SK-N-SH (cell line): ENCODE measurements at regions not wholly inside any gene's neighbourhood (a gene's known extent, or its start where the extent isn't known, plus 50 kb on each side); places are given as distances from the start of the nearest gene placed in this dataset.

Experiments used
- CTCF ChIA-PET: fragments of 300-600, 350-600 bp; formaldehyde crosslinking; extraction: SDS; loops from one replicate; lab custom pipeline; 2021; lab: Yijun Ruan, JAX
- POLR2A ChIA-PET: fragments of 350-600 bp; sonication (Branson Sonifier 250); formaldehyde crosslinking; extraction: SDS; loops from one replicate; lab custom pipeline; 2020; ENCODE audit warnings: antibody characterized with exemption, inconsistent platforms; lab: Yijun Ruan, JAX
- DNase-seq: peaks from one replicate; pipeline ENCODE4 v3.0.0; 2012
- H2AFZ ChIP-seq: fragments of 200-600 bp; sonication (generic); 2 replicates; pipeline ENCODE4 v1.8.1; 2016; ENCODE audit warnings: antibody characterized with exemption, mild to moderate bottlenecking, low read depth
- H3F3A ChIP-seq: fragments of 200-600 bp; sonication (generic); replicated peaks from 2 replicates; pipeline ENCODE3; 2016; ENCODE audit warnings: antibody characterized with exemption, mild to moderate bottlenecking; ENCODE audit not compliant: insufficient read depth
- H3K27ac ChIP-seq, 2 experiments: fragments of 200-500 bp in 1 of 2; fragments of 200-600 bp in 1 of 2; sonication (Bioruptor generic) in 1 of 2; sonication (generic), shearing (Covaris generic) in 1 of 2; 2 replicates each; pipeline versions ENCODE4 v1.5.1 to v1.6.1; 2014 to 2016; ENCODE audit warnings: low read depth in 2 of 2, inconsistent platforms in 1 of 2, low read length in 1 of 2, mild to moderate bottlenecking in 1 of 2, mixed read lengths in 1 of 2
- H3K27me3 ChIP-seq: fragments of 200-600 bp; sonication (generic), shearing (Covaris generic); 2 replicates; pipeline ENCODE4 v1.6.1; 2016; ENCODE audit warnings: mixed run types; ENCODE audit not compliant: insufficient read depth
- H3K36me3 ChIP-seq, 2 experiments: fragments of 200-500 bp in 1 of 2; fragments of 200-600 bp in 1 of 2; sonication (Bioruptor generic) in 1 of 2; sonication (generic) in 1 of 2; replicated peaks in 1 of 2; 2 replicates each; pipeline versions ENCODE3 to v1.5.1; 2014 to 2016; ENCODE audit warnings: low read length in 1 of 2, mild to moderate bottlenecking in 1 of 2; ENCODE audit not compliant: insufficient read depth in 2 of 2, control insufficient read depth in 1 of 2
- H3K4me1 ChIP-seq, 2 experiments: fragments of 200-500 bp in 1 of 2; fragments of 200-600 bp in 1 of 2; sonication (Bioruptor generic) in 1 of 2; sonication (generic), shearing (Covaris generic) in 1 of 2; 2 replicates each; pipeline versions ENCODE4 v1.5.1 to v1.6.1; 2014 to 2016; ENCODE audit warnings: low read depth in 1 of 2, low read length in 1 of 2, mixed run types in 1 of 2; ENCODE audit not compliant: insufficient read depth in 2 of 2, control insufficient read depth in 1 of 2
- H3K4me2 ChIP-seq: fragments of 200-600 bp; sonication (generic), shearing (Covaris generic); 2 replicates; pipeline ENCODE4 v1.6.1; 2017; ENCODE audit warnings: mixed run types
- H3K4me3 ChIP-seq, 2 experiments: fragments of 200-500 bp in 1 of 2; fragments of 200-600 bp in 1 of 2; sonication (Bioruptor generic) in 1 of 2; sonication (generic), shearing (Covaris generic) in 1 of 2; 2 replicates each; pipeline versions ENCODE4 v1.5.1 to v1.8.1; 2014 to 2016; ENCODE audit warnings: low read depth in 2 of 2, inconsistent platforms in 1 of 2, low read length in 1 of 2, mild to moderate bottlenecking in 1 of 2, mixed read lengths in 1 of 2, moderate library complexity in 1 of 2
- H3K79me2 ChIP-seq: fragments of 200-600 bp; sonication (generic); 2 replicates; pipeline ENCODE4 v1.8.1; 2017; ENCODE audit warnings: mild to moderate bottlenecking; ENCODE audit not compliant: insufficient read depth
- H3K9ac ChIP-seq: fragments of 200-600 bp; sonication (generic); 2 replicates; pipeline ENCODE4 v1.6.1; 2017; ENCODE audit warnings: mixed run types
- H3K9me2 ChIP-seq: fragments of 200-600 bp; sonication (generic); 2 replicates; pipeline ENCODE4 v1.6.1; 2017; ENCODE audit warnings: mixed run types
- H3K9me3 ChIP-seq: fragments of 200-600 bp; sonication (generic); 2 replicates; pipeline ENCODE4 v1.6.1; 2017; ENCODE audit warnings: mixed run types, mild to moderate bottlenecking, moderate library complexity
- H4K20me1 ChIP-seq: fragments of 200-600 bp; sonication (generic); 2 replicates; pipeline ENCODE4 v1.6.1; 2017; ENCODE audit warnings: mild to moderate bottlenecking, mixed run types; ENCODE audit not compliant: insufficient read depth
- CHD2 ChIP-seq: fragments of 150-350 bp; IDR thresholded peaks from 2 replicates; pipeline ENCODE4 v1.6.1; 2018; ENCODE audit warnings: low read length; ENCODE audit not compliant: partially characterized antibody
- EZH2phosphoT487 ChIP-seq: fragments of 200-600 bp; sonication (generic); IDR thresholded peaks from 2 replicates; pipeline ENCODE4 v1.6.1; 2017; ENCODE audit warnings: low read depth, mixed run types, mild to moderate bottlenecking, antibody characterized with exemption, moderate library complexity, borderline replicate concordance
- FOXM1 ChIP-seq: IDR thresholded peaks from 2 replicates; pipeline ENCODE4 v1.4.0; 2012; ENCODE audit warnings: low read depth, mild to moderate bottlenecking
- GATA2 ChIP-seq: sonication (generic); formaldehyde crosslinking; IDR thresholded peaks from 2 replicates; pipeline ENCODE4 v1.5.0; 2020; ENCODE audit warnings: mild to moderate bottlenecking, missing genetic modification reagents
- RAD21 ChIP-seq: IDR thresholded peaks from 2 replicates; pipeline ENCODE4 v1.6.1; 2012; ENCODE audit warnings: mild to moderate bottlenecking, low read length
- RXRA ChIP-seq: IDR thresholded peaks from 2 replicates; pipeline ENCODE4 v1.4.0; 2012; ENCODE audit warnings: low read depth, mild to moderate bottlenecking, borderline replicate concordance
- SMC3 ChIP-seq: IDR thresholded peaks from 2 replicates; pipeline ENCODE4 v1.6.1; 2012; ENCODE audit warnings: low read depth, low read length, improper control_type of control experiment
- TAF1 ChIP-seq: IDR thresholded peaks from 2 replicates; pipeline ENCODE4 v1.6.1; 2012; ENCODE audit warnings: low read depth, mild to moderate bottlenecking, low read length, moderate library complexity, borderline replicate concordance
- TCF12 ChIP-seq: IDR thresholded peaks from 2 replicates; pipeline ENCODE4 v1.4.0; 2012
- USF2 ChIP-seq: fragments of 150-350 bp; IDR thresholded peaks from 2 replicates; pipeline ENCODE4 v1.6.1; 2017; ENCODE audit warnings: antibody characterized with exemption, low read length, low read depth, borderline replicate concordance
- WGBS: methylation state at CpG from one replicate; pipeline ENCODE4 v1.1.6; 2017; ENCODE audit warnings: low lambda C conversion rate; 5-methylcytosine and 5-hydroxymethylcytosine counted together
- TF ChIP-seq, protein P1 (sequence below): fragments of 200-600 bp; sonication (generic); IDR thresholded peaks from 2 replicates; pipeline ENCODE4 v1.6.1; 2017; ENCODE audit warnings: antibody characterized with exemption, mild to moderate bottlenecking, moderate library complexity

DNA sequence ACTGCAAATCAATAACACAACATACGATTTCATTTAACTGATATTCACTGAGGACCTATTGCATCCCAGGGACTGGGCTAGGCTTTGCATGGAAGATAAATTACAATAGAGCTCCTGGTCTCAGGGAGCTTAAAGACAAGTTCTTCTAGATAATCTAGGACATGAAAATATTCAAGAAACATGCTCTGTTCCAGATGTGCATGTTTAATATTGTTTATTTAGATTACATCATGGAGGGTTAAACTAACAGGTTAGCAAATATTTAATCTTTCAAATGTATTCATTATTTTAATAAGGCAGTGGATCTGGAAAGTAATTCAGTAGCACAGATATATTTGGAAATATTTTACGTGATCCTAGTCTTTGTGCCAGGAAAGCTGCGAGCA lies 2430.3 kb downstream of the PCDH7 start:
- DNase-seq: no peak
- H4K20me1 ChIP-seq: no peaks in the 10 kb centered on the region
- no peak overlapping the region for H3K4me2 ChIP-seq
- no peaks in the 10 kb centered on the region for H3K27me3 ChIP-seq
- H3K27ac ChIP-seq: no peak overlapping the region
- no peaks in the 10 kb centered on the region for H3K9me3 ChIP-seq
- H3K4me3 ChIP-seq: no peak overlapping the region
- no peaks in the 10 kb centered on the region for H3K36me3 ChIP-seq
- H3K9ac ChIP-seq: no peak overlapping the region
- POLR2A ChIA-PET: no interaction called here
- no peaks in the 10 kb centered on the region for H3K9me2 ChIP-seq
- CTCF ChIA-PET: no interaction called here
- no peaks in the 10 kb centered on the region for H3F3A ChIP-seq
- TF ChIP-seq SMC3 (no peak), GATA2 (CRISPR knock-in tag) (no peak), TAF1 (no peak), CHD2 (no peak), TCF12 (no peak), FOXM1 (no peak), RXRA (no peak), USF2 (no peak)
- TF ChIP-seq, protein P1, sequence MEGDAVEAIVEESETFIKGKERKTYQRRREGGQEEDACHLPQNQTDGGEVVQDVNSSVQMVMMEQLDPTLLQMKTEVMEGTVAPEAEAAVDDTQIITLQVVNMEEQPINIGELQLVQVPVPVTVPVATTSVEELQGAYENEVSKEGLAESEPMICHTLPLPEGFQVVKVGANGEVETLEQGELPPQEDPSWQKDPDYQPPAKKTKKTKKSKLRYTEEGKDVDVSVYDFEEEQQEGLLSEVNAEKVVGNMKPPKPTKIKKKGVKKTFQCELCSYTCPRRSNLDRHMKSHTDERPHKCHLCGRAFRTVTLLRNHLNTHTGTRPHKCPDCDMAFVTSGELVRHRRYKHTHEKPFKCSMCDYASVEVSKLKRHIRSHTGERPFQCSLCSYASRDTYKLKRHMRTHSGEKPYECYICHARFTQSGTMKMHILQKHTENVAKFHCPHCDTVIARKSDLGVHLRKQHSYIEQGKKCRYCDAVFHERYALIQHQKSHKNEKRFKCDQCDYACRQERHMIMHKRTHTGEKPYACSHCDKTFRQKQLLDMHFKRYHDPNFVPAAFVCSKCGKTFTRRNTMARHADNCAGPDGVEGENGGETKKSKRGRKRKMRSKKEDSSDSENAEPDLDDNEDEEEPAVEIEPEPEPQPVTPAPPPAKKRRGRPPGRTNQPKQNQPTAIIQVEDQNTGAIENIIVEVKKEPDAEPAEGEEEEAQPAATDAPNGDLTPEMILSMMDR: no peak
- TF ChIP-seq, all 33 proteins: peak for 0
- WGBS: 1% methylated on average over 3 of the region's 3 CpGs
- H2AFZ ChIP-seq: no peak overlapping the region
- no peaks in the 10 kb centered on the region for H3K79me2 ChIP-seq
- no peaks in the 10 kb centered on the region for H3K4me1 ChIP-seq

DNA sequence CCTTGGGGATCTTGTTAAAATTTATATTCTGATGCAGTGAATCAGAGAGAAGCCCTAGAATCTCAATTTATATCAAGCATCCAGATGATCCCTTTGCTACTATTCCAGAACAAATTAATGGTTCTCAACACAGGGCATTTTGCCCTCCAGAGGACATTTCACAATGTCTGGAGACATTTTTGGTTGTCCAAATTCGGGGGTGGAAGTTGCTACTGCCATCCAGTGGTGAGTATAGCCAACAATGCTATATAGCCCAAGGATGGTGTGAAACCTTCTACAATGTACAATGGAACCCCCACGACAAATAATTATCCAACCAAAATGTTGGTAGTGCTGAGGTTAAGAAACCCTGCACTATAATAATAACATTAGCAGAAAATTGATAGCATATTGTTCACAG lies 2440.0 kb downstream of the PCDH7 start:
- Histone ChIP-seq H3K27ac (no peak overlapping the region), H3K36me3 (no peaks in the 10 kb centered on the region), H3K27me3 (no peaks in the 10 kb centered on the region), H3K4me2 (no peak overlapping the region), H3K9me3 (no peaks in the 10 kb centered on the region), H3K9me2 (no peaks in the 10 kb centered on the region), H3F3A (no peaks in the 10 kb centered on the region), H3K4me3 (no peak overlapping the region), H4K20me1 (no peaks in the 10 kb centered on the region), H3K79me2 (no peaks in the 10 kb centered on the region), H2AFZ (no peak overlapping the region), H3K9ac (no peak overlapping the region), H3K4me1 (no peaks in the 10 kb centered on the region)
- ChIA-PET CTCF (no interaction called here), POLR2A (no interaction called here)
- no peak for DNase-seq
- 0% methylated on average over 2 of the region's 2 CpGs for WGBS
- TF ChIP-seq EZH2phosphoT487 (no peak), SMC3 (peak; percentile 48), RAD21 (peak; percentile 52)
- TF ChIP-seq, protein P1: peak; percentile 67
